ACC112 (cell line): ENCODE measurements at regions not wholly inside any gene's neighbourhood (a gene's known extent, or its start where the extent isn't known, plus 50 kb on each side); places are given as distances from the start of the nearest gene placed in this dataset.
"Not testable (repeated sequence)": the region's sequence is repeated elsewhere in the genome, so short reads cannot be mapped to it uniquely, and the experiment has no call there.

Source experiments
- H2AFZ ChIP-seq: fragments of 200-600 bp; sonication (generic); one replicate; pipeline ENCODE4 v1.6.0; 2017; ENCODE audit warnings: antibody characterized with exemption, low read length; ENCODE audit not compliant: unreplicated experiment
- H3K27ac ChIP-seq: fragments of 200-600 bp; sonication (generic); 2 replicates; pipeline ENCODE4 v1.5.1; 2014; ENCODE audit warnings: low read depth, mild to moderate bottlenecking, antibody characterized with exemption, low read length, moderate library complexity
- H3K27me3 ChIP-seq: fragments of 200-600 bp; sonication (generic); 2 replicates; pipeline ENCODE4 v1.6.1; 2014; ENCODE audit warnings: mild to moderate bottlenecking, antibody characterized with exemption, low read length, moderate library complexity, mixed read lengths; ENCODE audit not compliant: insufficient read depth
- H3K36me3 ChIP-seq: fragments of 200-600 bp; sonication (generic); 2 replicates; pipeline ENCODE4 v1.6.1; 2016; ENCODE audit warnings: mild to moderate bottlenecking, antibody characterized with exemption, low read length, moderate library complexity, mixed read lengths; ENCODE audit not compliant: insufficient read depth
- H3K4me1 ChIP-seq: fragments of 200-600 bp; sonication (generic); one replicate; pipeline ENCODE4 v1.6.1; 2016; ENCODE audit warnings: low read length, mixed read lengths; ENCODE audit not compliant: insufficient read depth, unreplicated experiment, control insufficient read depth
- H3K4me3 ChIP-seq: fragments of 200-600 bp; sonication (generic); 2 replicates; pipeline ENCODE4 v1.5.1; 2014; ENCODE audit warnings: mild to moderate bottlenecking, low read depth, low read length
- H3K79me2 ChIP-seq: fragments of 200-600 bp; sonication (generic); one replicate; pipeline ENCODE4 v1.6.0; 2016; ENCODE audit warnings: low read length; ENCODE audit not compliant: control insufficient read depth, unreplicated experiment, insufficient read depth

GRCh38 chr13:103926118-103926517 is 859.9 kb upstream of the SLC10A2 start:
- Histone ChIP-seq H3K4me1 (no peaks in the 10 kb centered on the region), H3K79me2 (no peaks in the 10 kb centered on the region), H3K27me3 (no peaks in the 10 kb centered on the region), H3K4me3 (no peak overlapping the region), H3K36me3 (no peaks in the 10 kb centered on the region), H2AFZ (no peak overlapping the region), H3K27ac (no peak overlapping the region)

DNA sequence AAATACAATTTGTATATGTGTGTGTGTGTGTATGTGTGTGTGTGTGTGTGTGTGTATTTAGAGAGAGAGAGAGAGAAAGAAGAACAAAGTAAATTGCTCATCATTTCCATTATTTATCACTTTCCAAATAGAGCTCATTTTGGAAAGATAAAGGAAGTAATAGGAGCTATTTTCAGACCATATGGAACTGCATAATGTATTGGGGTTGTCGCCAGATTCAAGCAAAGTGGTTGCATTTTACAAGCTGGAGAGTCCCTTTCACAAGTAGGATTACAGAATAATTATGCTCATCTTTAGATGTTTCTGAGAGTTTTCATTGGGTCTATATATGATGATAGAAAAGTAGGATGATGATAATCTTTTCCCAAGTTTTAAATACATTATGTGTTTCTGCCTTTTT is 842.7 kb upstream of the SLC10A2 start:
- Histone ChIP-seq H3K27ac (no peak overlapping the region), H3K79me2 (no peaks in the 10 kb centered on the region), H2AFZ (no peak overlapping the region), H3K4me1 (no peaks in the 10 kb centered on the region), H3K27me3 (no peaks in the 10 kb centered on the region), H3K4me3 (no peak overlapping the region), H3K36me3 (no peaks in the 10 kb centered on the region)

GRCh38 chr13:103908274-103908673 is 842.1 kb upstream of the SLC10A2 start:
- no peaks in the 10 kb centered on the region for H3K4me1 ChIP-seq
- H3K79me2 ChIP-seq: no peaks in the 10 kb centered on the region
- H3K27ac ChIP-seq: no peak overlapping the region
- no peak overlapping the region for H3K4me3 ChIP-seq
- no peaks in the 10 kb centered on the region for H3K27me3 ChIP-seq
- no peak overlapping the region for H2AFZ ChIP-seq
- no peaks in the 10 kb centered on the region for H3K36me3 ChIP-seq

GRCh38 chr13:103903790-103904189 is 837.6 kb upstream of the SLC10A2 start:
- H3K36me3 ChIP-seq: no peaks in the 10 kb centered on the region
- no peaks in the 10 kb centered on the region for H3K79me2 ChIP-seq
- no peaks in the 10 kb centered on the region for H3K4me1 ChIP-seq
- no peak overlapping the region for H3K27ac ChIP-seq
- no peak overlapping the region for H3K4me3 ChIP-seq
- H3K27me3 ChIP-seq: no peaks in the 10 kb centered on the region
- no peak overlapping the region for H2AFZ ChIP-seq

DNA sequence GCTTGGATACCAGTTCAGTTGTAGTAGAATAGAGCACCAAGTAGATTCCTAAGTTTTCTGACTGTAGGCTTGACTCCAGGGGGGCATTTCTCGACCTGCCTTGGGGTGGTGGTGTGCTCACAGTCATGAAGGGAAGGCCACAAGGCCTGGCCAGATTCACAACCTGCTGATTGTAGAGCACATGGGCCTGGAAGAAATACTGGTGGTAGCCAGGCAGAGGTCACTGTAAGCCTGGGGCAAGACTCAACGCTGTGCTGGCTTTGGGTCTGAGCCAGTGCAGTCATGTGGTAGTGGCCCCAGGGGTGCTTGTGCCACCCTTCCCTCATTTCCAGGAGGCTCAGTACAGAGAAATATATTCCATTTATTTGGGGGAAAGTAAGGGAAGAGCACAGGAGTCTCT is 832.3 kb upstream of the SLC10A2 start:
- Histone ChIP-seq H3K27ac (no peak overlapping the region), H3K79me2 (no peaks in the 10 kb centered on the region), H3K4me1 (no peaks in the 10 kb centered on the region), H2AFZ (no peak overlapping the region), H3K36me3 (no peaks in the 10 kb centered on the region), H3K4me3 (no peak overlapping the region), H3K27me3 (no peaks in the 10 kb centered on the region)

DNA sequence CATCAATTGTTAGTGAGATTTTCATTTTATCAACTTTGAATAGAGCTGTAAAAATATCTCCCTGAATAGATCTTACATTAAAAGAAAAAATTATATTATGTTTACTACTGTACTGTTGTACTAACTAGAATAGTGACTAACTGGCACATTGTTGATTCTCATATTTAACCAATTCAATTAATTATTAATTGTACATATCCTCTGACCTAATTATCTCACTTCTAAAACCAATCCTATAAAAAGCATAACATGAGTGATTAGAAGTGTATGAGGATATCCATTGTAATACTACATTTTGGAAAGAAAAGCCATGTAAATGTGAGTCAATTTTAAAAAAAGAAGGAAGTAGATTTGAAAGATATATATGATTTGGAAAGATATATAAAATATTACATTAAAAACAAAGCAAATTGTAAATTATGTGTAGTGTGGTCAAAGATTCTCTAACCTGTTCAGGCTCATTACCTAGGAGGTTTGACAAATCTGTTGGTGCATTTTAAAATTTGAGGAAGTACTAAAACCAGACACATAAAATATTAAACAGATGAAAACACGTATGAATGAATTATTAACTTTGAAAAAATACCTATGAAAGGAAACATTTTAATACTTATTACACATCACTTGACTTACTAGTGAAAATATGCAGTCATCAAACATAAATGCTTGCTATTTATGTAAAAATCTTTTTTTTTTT is 829.8 kb upstream of the SLC10A2 start:
- no peaks in the 10 kb centered on the region for H3K79me2 ChIP-seq
- H3K36me3 ChIP-seq: no peaks in the 10 kb centered on the region
- no peak overlapping the region for H2AFZ ChIP-seq
- no peak overlapping the region for H3K4me3 ChIP-seq
- H3K27ac ChIP-seq: no peak overlapping the region
- no peaks in the 10 kb centered on the region for H3K4me1 ChIP-seq
- no peaks in the 10 kb centered on the region for H3K27me3 ChIP-seq

- Histone ChIP-seq H3K79me2 (no peaks in the 10 kb centered on the region), H3K4me1 (no peaks in the 10 kb centered on the region), H3K27me3 (no peaks in the 10 kb centered on the region), H3K27ac (no peak overlapping the region), H3K4me3 (no peak overlapping the region), H2AFZ (no peak overlapping the region), H3K36me3 (no peaks in the 10 kb centered on the region)
These were observed 828.4 kb upstream of the SLC10A2 start for GRCh38 chr13:103894626-103895025.

DNA sequence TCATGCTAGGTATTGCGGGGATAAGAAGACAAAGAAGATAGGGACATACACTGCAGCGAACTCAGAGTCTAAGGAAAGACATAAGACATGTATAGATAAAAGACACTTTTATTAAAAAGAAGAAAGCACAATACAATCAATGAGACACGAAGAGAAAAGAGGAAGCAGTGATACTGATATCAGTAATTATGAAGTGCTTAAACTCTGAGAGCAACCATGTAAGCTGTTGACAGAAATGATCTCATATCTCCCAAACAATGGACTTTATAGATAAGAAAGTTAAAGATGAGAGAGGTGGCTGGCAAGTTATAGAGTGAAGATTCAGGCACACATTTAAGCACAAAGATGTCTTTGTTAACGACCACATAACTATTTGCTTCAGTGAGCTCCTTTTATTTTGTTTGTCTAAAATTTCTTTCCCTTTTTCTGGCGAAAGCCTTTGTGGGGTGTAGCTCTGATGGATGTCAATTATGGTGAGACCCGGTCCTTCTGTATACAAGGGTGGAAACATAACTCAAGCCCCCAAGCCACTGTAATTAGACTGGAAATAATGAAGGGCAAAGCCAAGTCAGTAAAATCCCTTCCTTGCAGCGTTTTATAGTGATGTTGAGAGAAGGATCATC is 818.0 kb upstream of the SLC10A2 start:
- no peaks in the 10 kb centered on the region for H3K27me3 ChIP-seq
- no peak overlapping the region for H3K27ac ChIP-seq
- H3K4me3 ChIP-seq: no peak overlapping the region
- H2AFZ ChIP-seq: no peak overlapping the region
- no peaks in the 10 kb centered on the region for H3K4me1 ChIP-seq
- no peaks in the 10 kb centered on the region for H3K36me3 ChIP-seq
- H3K79me2 ChIP-seq: no peaks in the 10 kb centered on the region

DNA sequence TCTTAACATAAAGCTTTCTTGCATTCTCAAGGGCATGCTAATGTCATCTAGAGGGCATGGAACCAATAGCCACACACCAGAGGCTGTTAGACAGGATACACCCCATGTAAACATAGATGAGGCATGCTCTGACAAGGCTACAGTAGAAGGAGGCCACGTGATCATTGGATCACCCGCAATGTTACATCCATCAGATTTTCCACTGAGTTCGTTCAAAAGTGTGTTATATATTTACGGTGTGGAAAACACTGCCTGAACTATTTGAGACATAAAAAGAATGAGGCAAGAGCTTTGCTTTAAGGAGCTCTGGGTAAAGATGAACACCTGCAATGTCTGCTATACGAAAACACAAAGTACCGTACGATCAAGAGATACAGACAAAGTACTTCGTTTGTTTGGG is 817.5 kb upstream of the SLC10A2 start:
- Histone ChIP-seq H3K27me3 (no peaks in the 10 kb centered on the region), H3K27ac (no peak overlapping the region), H3K4me1 (no peaks in the 10 kb centered on the region), H3K79me2 (no peaks in the 10 kb centered on the region), H2AFZ (no peak overlapping the region), H3K4me3 (no peak overlapping the region), H3K36me3 (no peaks in the 10 kb centered on the region)

GRCh38 chr13:103883164-103883563 is 816.9 kb upstream of the SLC10A2 start:
- H3K27me3 ChIP-seq: no peaks in the 10 kb centered on the region
- H3K4me1 ChIP-seq: no peaks in the 10 kb centered on the region
- H2AFZ ChIP-seq: no peak overlapping the region
- no peak overlapping the region for H3K4me3 ChIP-seq
- no peaks in the 10 kb centered on the region for H3K36me3 ChIP-seq
- H3K79me2 ChIP-seq: no peaks in the 10 kb centered on the region
- no peak overlapping the region for H3K27ac ChIP-seq

GRCh38 chr13:103880146-103880545 is 813.9 kb upstream of the SLC10A2 start:
- H3K79me2 ChIP-seq, H3K4me3 ChIP-seq, H3K27me3 ChIP-seq, H3K36me3 ChIP-seq, H3K4me1 ChIP-seq, H2AFZ ChIP-seq, H3K27ac ChIP-seq: not testable (repeated sequence)
